SK-N-SH treated with all-trans-retinoic acid at 6 μM for 48 hours (cell line): ENCODE measurements at regions not wholly inside any gene's neighbourhood (a gene's known extent, or its start where the extent isn't known, plus 50 kb on each side); places are given as distances from the start of the nearest gene placed in this dataset.
"Not testable (repeated sequence)": the region's sequence is repeated elsewhere in the genome, so short reads cannot be mapped to it uniquely, and the experiment has no call there.

Source experiments
- ATAC-seq: fragments of 200-7000 bp; cut with Tn5 transposase; 3 replicates; pipeline ENCODE4 v1.9.1; 2020; ENCODE audit warnings: mild to moderate bottlenecking, moderate library complexity
- ARNTL ChIP-seq: fragments of 450-650 bp; formaldehyde crosslinking; IDR thresholded peaks from 2 replicates; pipeline ENCODE4 v1.5.0; 2020; ENCODE audit warnings: low read depth, mild to moderate bottlenecking, moderate library complexity, borderline replicate concordance
- CSDC2 ChIP-seq: fragments of 250-450 bp; sonication (Bioruptor Pico); IDR thresholded peaks from 2 replicates; pipeline ENCODE4 v1.5.0; 2020; ENCODE audit warnings: mild to moderate bottlenecking, moderate library complexity
- ESRRG ChIP-seq: fragments of 250-450 bp; sonication (Bioruptor Pico); IDR thresholded peaks from 2 replicates; pipeline ENCODE4 v1.6.1; 2021; ENCODE audit warnings: mild to moderate bottlenecking
- ISL1 ChIP-seq: fragments of 250-450 bp; sonication (Bioruptor Pico); IDR thresholded peaks from 2 replicates; pipeline ENCODE4 v2.1.2; 2022; ENCODE audit warnings: mild to moderate bottlenecking, moderate library complexity
- OSR1 ChIP-seq: fragments of 250-450 bp; sonication (Bioruptor Pico); IDR thresholded peaks from 2 replicates; pipeline ENCODE4 v1.8.0; 2022; ENCODE audit warnings: moderate library complexity, mild to moderate bottlenecking, inconsistent platforms
- PPARA ChIP-seq: fragments of 250-450 bp; sonication (Bioruptor Pico); IDR thresholded peaks from 2 replicates; pipeline ENCODE4 v1.5.0; 2020; ENCODE audit warnings: mild to moderate bottlenecking, borderline replicate concordance
- RARB ChIP-seq: fragments of 250-450 bp; sonication (Bioruptor Pico); IDR thresholded peaks from 2 replicates; pipeline ENCODE4 v1.8.0; 2021; ENCODE audit warnings: mild to moderate bottlenecking, moderate library complexity
- SNAI2 ChIP-seq: fragments of 250-450 bp; sonication (Bioruptor Pico); IDR thresholded peaks from 2 replicates; pipeline ENCODE4 v1.5.0; 2020; ENCODE audit warnings: mild to moderate bottlenecking, moderate library complexity
- TCF4 ChIP-seq: fragments of 250-450 bp; sonication (Bioruptor Pico); IDR thresholded peaks from 2 replicates; pipeline ENCODE4 v1.8.0; 2021; ENCODE audit warnings: mild to moderate bottlenecking, moderate library complexity, borderline replicate concordance
- TOX ChIP-seq: fragments of 250-450 bp; sonication (Bioruptor Pico); IDR thresholded peaks from 2 replicates; pipeline ENCODE4 v1.8.0; 2021; ENCODE audit warnings: mild to moderate bottlenecking, moderate library complexity, borderline replicate concordance
- ZC3H10 ChIP-seq: fragments of 250-450 bp; sonication (Bioruptor Pico); IDR thresholded peaks from 2 replicates; pipeline ENCODE4 v1.5.1; 2021; ENCODE audit warnings: mild to moderate bottlenecking, moderate library complexity
- ZFP3 ChIP-seq: fragments of 250-450 bp; sonication (Bioruptor Pico); IDR thresholded peaks from 2 replicates; pipeline ENCODE4 v1.5.0; 2020; ENCODE audit warnings: mild to moderate bottlenecking, moderate library complexity
- ZFP30 ChIP-seq: fragments of 450-650 bp; formaldehyde crosslinking; IDR thresholded peaks from 2 replicates; pipeline ENCODE4 v1.5.0; 2022; ENCODE audit warnings: mild to moderate bottlenecking, moderate library complexity
- ZNF70 ChIP-seq: fragments of 450-650 bp; formaldehyde crosslinking; IDR thresholded peaks from 2 replicates; pipeline ENCODE4 v1.5.0; 2020; ENCODE audit warnings: mild to moderate bottlenecking, moderate library complexity
- ZNF8 ChIP-seq: fragments of 450-650 bp; formaldehyde crosslinking; IDR thresholded peaks from 2 replicates; pipeline ENCODE4 v1.5.0; 2020; ENCODE audit warnings: mild to moderate bottlenecking, moderate library complexity
- TF ChIP-seq, protein P1 (sequence below): fragments of 250-450 bp; sonication (Bioruptor Pico); IDR thresholded peaks from 2 replicates; pipeline ENCODE4 v1.5.1; 2020; ENCODE audit warnings: low read depth, mild to moderate bottlenecking, moderate library complexity
- TF ChIP-seq, protein P2 (sequence below): fragments of 250-450 bp; sonication (Bioruptor Pico); IDR thresholded peaks from 2 replicates; pipeline ENCODE4 v1.5.0; 2020; ENCODE audit warnings: mild to moderate bottlenecking, moderate library complexity
- TF ChIP-seq, protein P3 (sequence below): fragments of 250-450 bp; sonication (Bioruptor Pico); IDR thresholded peaks from 2 replicates; pipeline ENCODE4 v1.8.0; 2020; ENCODE audit warnings: mild to moderate bottlenecking, moderate library complexity, borderline replicate concordance
- TF ChIP-seq, protein P4 (sequence below): fragments of 250-450 bp; sonication (Bioruptor Pico); IDR thresholded peaks from 2 replicates; pipeline ENCODE4 v1.5.1; 2021; ENCODE audit warnings: mild to moderate bottlenecking, moderate library complexity

DNA sequence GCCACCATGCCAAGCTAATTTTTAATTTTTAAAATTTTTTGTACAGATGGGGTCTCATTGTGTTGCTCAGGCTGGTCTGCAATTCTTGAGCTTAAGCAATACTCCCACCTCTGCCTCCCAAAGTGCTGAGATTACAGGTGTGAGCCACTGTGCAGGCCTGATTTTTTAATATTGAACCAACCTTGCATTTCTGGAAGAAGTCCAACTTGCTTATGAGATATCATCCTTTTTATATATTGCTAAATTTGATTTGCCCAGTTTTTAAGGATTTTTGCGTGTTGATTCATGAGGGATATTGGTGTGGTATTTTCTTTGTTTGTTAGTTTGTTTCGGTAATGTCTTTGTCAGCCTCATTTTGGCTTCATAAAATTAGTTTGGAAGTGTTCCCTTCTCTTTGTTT is 196.4 kb downstream of the SEC14L1 start:
- ATAC-seq: no peak
- no peak for TF ChIP-seq ISL1 (CRISPR knock-in tag)
- TF ChIP-seq, protein P1, sequence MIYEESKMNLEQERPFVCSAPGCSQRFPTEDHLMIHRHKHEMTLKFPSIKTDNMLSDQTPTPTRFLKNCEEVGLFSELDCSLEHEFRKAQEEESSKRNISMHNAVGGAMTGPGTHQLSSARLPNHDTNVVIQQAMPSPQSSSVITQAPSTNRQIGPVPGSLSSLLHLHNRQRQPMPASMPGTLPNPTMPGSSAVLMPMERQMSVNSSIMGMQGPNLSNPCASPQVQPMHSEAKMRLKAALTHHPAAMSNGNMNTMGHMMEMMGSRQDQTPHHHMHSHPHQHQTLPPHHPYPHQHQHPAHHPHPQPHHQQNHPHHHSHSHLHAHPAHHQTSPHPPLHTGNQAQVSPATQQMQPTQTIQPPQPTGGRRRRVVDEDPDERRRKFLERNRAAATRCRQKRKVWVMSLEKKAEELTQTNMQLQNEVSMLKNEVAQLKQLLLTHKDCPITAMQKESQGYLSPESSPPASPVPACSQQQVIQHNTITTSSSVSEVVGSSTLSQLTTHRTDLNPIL (CRISPR knock-in tag): no peak
- no peak for TF ChIP-seq CSDC2 (CRISPR knock-in tag)
- TF ChIP-seq ESRRG (CRISPR knock-in tag): no peak
- no peak for TF ChIP-seq SNAI2
- TF ChIP-seq ZFP30: no peak

DNA sequence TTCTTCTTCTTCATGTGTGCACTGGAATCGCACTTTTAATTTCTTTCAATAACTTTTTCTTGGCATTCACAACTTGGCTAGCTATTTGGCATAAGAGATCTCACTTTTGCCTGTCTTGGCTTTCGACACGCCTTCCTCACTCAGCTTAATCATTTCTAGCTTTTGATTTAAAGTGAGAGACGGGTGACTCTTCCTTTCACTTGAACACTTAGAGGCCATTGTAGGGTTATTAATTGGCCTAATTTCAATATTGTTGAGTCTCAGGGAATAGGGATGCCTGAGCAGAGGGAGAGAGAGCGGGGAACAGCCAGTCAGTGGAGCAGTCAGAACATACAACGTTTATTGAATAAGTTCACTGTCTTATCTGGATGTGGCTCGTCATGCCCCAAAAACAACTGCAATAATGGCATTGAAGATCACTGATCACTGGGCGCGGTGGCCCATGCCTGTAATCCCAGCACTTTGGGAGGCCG is 200.3 kb downstream of the SEC14L1 start:
- TF ChIP-seq, protein P1 (CRISPR knock-in tag): no peak
- no peak for TF ChIP-seq RARB (CRISPR knock-in tag)
- no peak for TF ChIP-seq ZFP30
- TF ChIP-seq ZC3H10 (CRISPR knock-in tag): no peak
- TF ChIP-seq, protein P2, sequence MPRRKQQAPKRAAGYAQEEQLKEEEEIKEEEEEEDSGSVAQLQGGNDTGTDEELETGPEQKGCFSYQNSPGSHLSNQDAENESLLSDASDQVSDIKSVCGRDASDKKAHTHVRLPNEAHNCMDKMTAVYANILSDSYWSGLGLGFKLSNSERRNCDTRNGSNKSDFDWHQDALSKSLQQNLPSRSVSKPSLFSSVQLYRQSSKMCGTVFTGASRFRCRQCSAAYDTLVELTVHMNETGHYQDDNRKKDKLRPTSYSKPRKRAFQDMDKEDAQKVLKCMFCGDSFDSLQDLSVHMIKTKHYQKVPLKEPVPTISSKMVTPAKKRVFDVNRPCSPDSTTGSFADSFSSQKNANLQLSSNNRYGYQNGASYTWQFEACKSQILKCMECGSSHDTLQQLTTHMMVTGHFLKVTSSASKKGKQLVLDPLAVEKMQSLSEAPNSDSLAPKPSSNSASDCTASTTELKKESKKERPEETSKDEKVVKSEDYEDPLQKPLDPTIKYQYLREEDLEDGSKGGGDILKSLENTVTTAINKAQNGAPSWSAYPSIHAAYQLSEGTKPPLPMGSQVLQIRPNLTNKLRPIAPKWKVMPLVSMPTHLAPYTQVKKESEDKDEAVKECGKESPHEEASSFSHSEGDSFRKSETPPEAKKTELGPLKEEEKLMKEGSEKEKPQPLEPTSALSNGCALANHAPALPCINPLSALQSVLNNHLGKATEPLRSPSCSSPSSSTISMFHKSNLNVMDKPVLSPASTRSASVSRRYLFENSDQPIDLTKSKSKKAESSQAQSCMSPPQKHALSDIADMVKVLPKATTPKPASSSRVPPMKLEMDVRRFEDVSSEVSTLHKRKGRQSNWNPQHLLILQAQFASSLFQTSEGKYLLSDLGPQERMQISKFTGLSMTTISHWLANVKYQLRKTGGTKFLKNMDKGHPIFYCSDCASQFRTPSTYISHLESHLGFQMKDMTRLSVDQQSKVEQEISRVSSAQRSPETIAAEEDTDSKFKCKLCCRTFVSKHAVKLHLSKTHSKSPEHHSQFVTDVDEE: no peak
- no peak for TF ChIP-seq ZNF8 (CRISPR knock-in tag)
- TF ChIP-seq ZFP3 (CRISPR knock-in tag): no peak
- TF ChIP-seq ISL1 (CRISPR knock-in tag): no peak
- no peak for TF ChIP-seq TOX (CRISPR knock-in tag)
- TF ChIP-seq, protein P3, sequence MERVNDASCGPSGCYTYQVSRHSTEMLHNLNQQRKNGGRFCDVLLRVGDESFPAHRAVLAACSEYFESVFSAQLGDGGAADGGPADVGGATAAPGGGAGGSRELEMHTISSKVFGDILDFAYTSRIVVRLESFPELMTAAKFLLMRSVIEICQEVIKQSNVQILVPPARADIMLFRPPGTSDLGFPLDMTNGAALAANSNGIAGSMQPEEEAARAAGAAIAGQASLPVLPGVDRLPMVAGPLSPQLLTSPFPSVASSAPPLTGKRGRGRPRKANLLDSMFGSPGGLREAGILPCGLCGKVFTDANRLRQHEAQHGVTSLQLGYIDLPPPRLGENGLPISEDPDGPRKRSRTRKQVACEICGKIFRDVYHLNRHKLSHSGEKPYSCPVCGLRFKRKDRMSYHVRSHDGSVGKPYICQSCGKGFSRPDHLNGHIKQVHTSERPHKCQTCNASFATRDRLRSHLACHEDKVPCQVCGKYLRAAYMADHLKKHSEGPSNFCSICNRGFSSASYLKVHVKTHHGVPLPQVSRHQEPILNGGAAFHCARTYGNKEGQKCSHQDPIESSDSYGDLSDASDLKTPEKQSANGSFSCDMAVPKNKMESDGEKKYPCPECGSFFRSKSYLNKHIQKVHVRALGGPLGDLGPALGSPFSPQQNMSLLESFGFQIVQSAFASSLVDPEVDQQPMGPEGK (CRISPR knock-in tag): no peak
- TF ChIP-seq ESRRG (CRISPR knock-in tag): no peak
- TF ChIP-seq OSR1 (CRISPR knock-in tag): no peak
- no peak for TF ChIP-seq PPARA (CRISPR knock-in tag)
- no peak for TF ChIP-seq ARNTL
- TF ChIP-seq SNAI2: no peak
- TF ChIP-seq ZNF70: no peak
- TF ChIP-seq TCF4 (CRISPR knock-in tag): no peak
- ATAC-seq: no peak

DNA sequence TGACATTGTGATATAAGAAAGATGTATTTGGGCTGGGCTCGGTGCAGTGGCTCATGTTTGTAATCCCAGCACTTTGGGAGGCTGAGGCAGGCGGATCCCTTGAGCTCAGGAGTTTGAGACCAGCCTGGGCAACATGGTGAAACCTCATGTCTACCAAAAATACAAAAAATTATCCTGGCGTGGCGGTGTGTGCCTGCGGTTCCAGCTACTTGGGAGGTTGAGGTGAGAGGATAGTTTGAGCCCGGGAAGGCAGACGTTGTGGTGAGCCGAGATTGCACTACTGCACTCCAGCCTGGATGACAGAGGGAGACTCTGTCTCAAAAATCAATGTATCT is 201.9 kb downstream of the SEC14L1 start:
- ATAC-seq: not testable (repeated sequence)

DNA sequence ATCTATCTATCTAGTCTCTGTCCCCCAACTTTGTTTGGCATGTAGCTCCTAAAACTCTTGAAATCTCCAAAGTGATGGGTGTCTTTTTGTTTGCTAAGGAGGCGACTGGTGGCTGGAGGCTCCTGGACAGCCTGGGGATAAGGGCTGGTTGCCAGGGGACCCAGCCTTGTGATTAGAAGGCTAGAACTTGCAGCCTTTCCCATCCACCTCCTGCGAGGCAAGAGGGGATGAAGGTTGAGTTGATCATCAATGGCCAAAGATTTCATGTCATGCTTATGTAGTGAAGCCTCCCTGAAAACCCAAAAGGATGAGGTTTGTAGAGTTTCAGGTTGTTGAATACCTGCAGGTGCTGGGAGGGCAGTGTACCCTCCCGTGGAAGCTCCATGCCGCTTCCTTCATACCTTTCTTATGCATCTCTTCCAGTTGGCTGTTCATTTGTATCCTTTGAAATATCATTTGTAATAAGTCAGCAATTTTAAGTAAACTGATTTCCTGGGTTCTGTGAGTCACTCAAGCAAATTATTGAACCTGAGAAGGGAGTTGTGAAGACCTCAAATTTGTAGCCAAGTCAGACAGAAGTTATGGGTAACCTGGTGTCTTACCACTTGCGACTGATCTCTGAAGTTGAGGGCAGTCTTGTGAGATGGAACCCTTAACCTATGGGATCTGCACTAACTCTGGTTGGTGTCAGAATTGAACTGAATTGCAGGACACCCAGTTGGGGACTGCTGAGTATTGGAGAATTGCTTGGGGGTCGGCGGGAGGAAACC is 202.4 kb downstream of the SEC14L1 start:
- no peak for ATAC-seq
- TF ChIP-seq, protein P4, sequence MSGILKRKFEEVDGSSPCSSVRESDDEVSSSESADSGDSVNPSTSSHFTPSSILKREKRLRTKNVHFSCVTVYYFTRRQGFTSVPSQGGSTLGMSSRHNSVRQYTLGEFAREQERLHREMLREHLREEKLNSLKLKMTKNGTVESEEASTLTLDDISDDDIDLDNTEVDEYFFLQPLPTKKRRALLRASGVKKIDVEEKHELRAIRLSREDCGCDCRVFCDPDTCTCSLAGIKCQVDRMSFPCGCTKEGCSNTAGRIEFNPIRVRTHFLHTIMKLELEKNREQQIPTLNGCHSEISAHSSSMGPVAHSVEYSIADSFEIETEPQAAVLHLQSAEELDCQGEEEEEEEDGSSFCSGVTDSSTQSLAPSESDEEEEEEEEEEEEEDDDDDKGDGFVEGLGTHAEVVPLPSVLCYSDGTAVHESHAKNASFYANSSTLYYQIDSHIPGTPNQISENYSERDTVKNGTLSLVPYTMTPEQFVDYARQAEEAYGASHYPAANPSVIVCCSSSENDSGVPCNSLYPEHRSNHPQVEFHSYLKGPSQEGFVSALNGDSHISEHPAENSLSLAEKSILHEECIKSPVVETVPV (CRISPR knock-in tag): no peak
- no peak for TF ChIP-seq ZNF70
- TF ChIP-seq, protein P3 (CRISPR knock-in tag): no peak
- no peak for TF ChIP-seq ESRRG (CRISPR knock-in tag)
- no peak for TF ChIP-seq PPARA (CRISPR knock-in tag)
- TF ChIP-seq OSR1 (CRISPR knock-in tag): no peak
- TF ChIP-seq TOX (CRISPR knock-in tag): no peak
- TF ChIP-seq SNAI2: no peak
